ENCODE measurements at regions not wholly inside any gene's neighbourhood (a gene's known extent, or its start where the extent isn't known, plus 50 kb on each side); places are given as distances from the start of the nearest gene placed in this dataset.
A peak's percentile ranks its signal among the peaks of the same experiment; 100 is the strongest.

- no peak for FAIRE-seq
- 0% methylated on average over 4 of the region's 5 CpGs for WGBS (ENCODE audit: insufficient coverage, low coverage, missing lambda C conversion rate)
- CTCF ChIA-PET (ENCODE audit: low intra/inter-chr PET ratio), result no interaction called here
These were observed 74.7 kb upstream of the COL5A1 start for GRCh38 chr9:134566936-134567335.

GRCh38 chr9:134568116-134568515, 73.5 kb upstream of the COL5A1 start:
- BruUV-seq (replicated peaks), result no TSS peak
- Histone ChIP-seq H2AFZ (ENCODE audit: low read depth, low read length) (no peak overlapping the region), H3K27ac (ENCODE audit: extremely low read depth, low read depth, low read length) (no peak overlapping the region), H3K9ac (ENCODE audit: insufficient read depth in 1 of 2, low read depth in 2 of 2, low read length in 2 of 2) (no peak overlapping the region), H3K9me3 (replicated peaks; ENCODE audit: control insufficient read depth, insufficient read depth, low read depth, low read length) (no peaks in the 10 kb centered on the region), H3K4me1 (replicated peaks in 1 of 2; ENCODE audit: control insufficient read depth in 2 of 2, insufficient read depth in 2 of 2, low read length in 2 of 2) (no peaks in the 10 kb centered on the region), H3K4me3 (no peak overlapping the region), H3K9me1 (ENCODE audit: control insufficient read depth, insufficient read depth, low read length) (no peaks in the 10 kb centered on the region), H4K20me1 (replicated peaks; ENCODE audit: control insufficient read depth, insufficient read depth, low read length) (no peaks in the 10 kb centered on the region; the same call in 1 of the 2 replicates), H3K27me3 (ENCODE audit: control insufficient read depth in 2 of 2, insufficient read depth in 2 of 2, low read length in 2 of 2) (peaks cover 0 to 38% of the 10 kb centered on the region in 2 experiments; a peak in 3 of 5 replicates), H3K4me2 (ENCODE audit: insufficient read depth, low read length) (no peak overlapping the region), H3K79me2 (ENCODE audit: control insufficient read depth, insufficient read depth, low read length) (no peaks in the 10 kb centered on the region), H3K36me3 (ENCODE audit: control insufficient read depth, insufficient read depth, low read length) (no peaks in the 10 kb centered on the region)
- ChIA-PET CTCF (ENCODE audit: low intra/inter-chr PET ratio) (no interaction called here), POLR2A (interaction anchor here (1.0 kb wide), 1 partner anchor 10 kb away, joined by 6 read pairs; no protein-coding TSS in a partner anchor)
- intact Hi-C loops (cut with micrococcal nuclease), result no loop called here
- no peak for ATAC-seq
- no peak for DNase-seq (ENCODE audit: extremely low read depth in 1 of 4, low spot score in 3 of 4)
- FAIRE-seq, result no peak
- TF ChIP-seq SRSF3 (IDR thresholded peaks at IDR 0.05; ENCODE audit: insufficient read depth, low read length) (no peak), ZNF449 (CRISPR knock-in tag; IDR thresholded peaks at IDR 0.05) (no peak), NFIC (IDR thresholded peaks at IDR 0.05) (no peak), ZBTB33 (CRISPR knock-in tag; IDR thresholded peaks at IDR 0.05) (no peak), ZNF780A (CRISPR knock-in tag; IDR thresholded peaks at IDR 0.05) (no peak)
- WGBS (ENCODE audit: insufficient coverage, low coverage, missing lambda C conversion rate), result 4% methylated on average over 5 of the region's 5 CpGs
- in situ Hi-C loops (cut with MboI), result no loop called here

More at GRCh38 chr9:134566936-134567335, 74.7 kb upstream of the COL5A1 start:
- Histone ChIP-seq H3K9me1 (ENCODE audit: control insufficient read depth, insufficient read depth, low read length) (no peaks in the 10 kb centered on the region), H3K9ac (ENCODE audit: insufficient read depth in 1 of 2, low read depth in 2 of 2, low read length in 2 of 2) (no peak overlapping the region), H3K27ac (ENCODE audit: extremely low read depth, low read depth, low read length) (no peak overlapping the region), H3K9me3 (replicated peaks; ENCODE audit: control insufficient read depth, insufficient read depth, low read depth, low read length) (no peaks in the 10 kb centered on the region), H3K79me2 (ENCODE audit: control insufficient read depth, insufficient read depth, low read length) (no peaks in the 10 kb centered on the region), H3K27me3 (ENCODE audit: control insufficient read depth in 2 of 2, insufficient read depth in 2 of 2, low read length in 2 of 2) (peaks cover 0 to 41% of the 10 kb centered on the region in 2 experiments; a peak in 3 of 5 replicates), H3K4me3 (no peak overlapping the region), H3K4me1 (replicated peaks in 1 of 2; ENCODE audit: control insufficient read depth in 2 of 2, insufficient read depth in 2 of 2, low read length in 2 of 2) (no peaks in the 10 kb centered on the region), H2AFZ (ENCODE audit: low read depth, low read length) (no peak overlapping the region), H3K36me3 (ENCODE audit: control insufficient read depth, insufficient read depth, low read length) (no peaks in the 10 kb centered on the region), H3K4me2 (ENCODE audit: insufficient read depth, low read length) (no peak overlapping the region), H4K20me1 (replicated peaks; ENCODE audit: control insufficient read depth, insufficient read depth, low read length) (no peaks in the 10 kb centered on the region; the same call in 1 of the 2 replicates)
- POLR2A ChIA-PET, result interaction anchor here (1.2 to 1.5 kb wide), 2 partner anchors 9 to 12 kb away, joined by 7 to 11 read pairs; no protein-coding TSS in a partner anchor
- BruUV-seq (replicated peaks), result no TSS peak
- TF ChIP-seq ZNF75A (CRISPR knock-in tag; IDR thresholded peaks at IDR 0.05), result no peak
- TF ChIP-seq YY1 (IDR thresholded peaks at IDR 0.05; ENCODE audit: borderline replicate concordance in 1 of 3, control insufficient read depth in 1 of 3, extremely low read depth in 1 of 3, insufficient read depth in 3 of 3, insufficient read length in 1 of 3, insufficient replicate concordance in 2 of 3, low read depth in 1 of 3, low read length in 2 of 3), result peak in 1 of 3 experiments; percentile 69
- no peak for TF ChIP-seq GATA2 (CRISPR knock-in tag; IDR thresholded peaks at IDR 0.05)
- DNase-seq (ENCODE audit: extremely low read depth in 1 of 4, low spot score in 3 of 4) (no peak), ATAC-seq (no peak)
- in situ Hi-C loops (cut with MboI) (no loop called here), intact Hi-C loops (cut with micrococcal nuclease) (no loop called here)
